Activated CD4-positive, alpha-beta T cell treated with anti-CD3 and anti-CD28 coated beads, Interleukin-2, Interleukin-6, amounts not matched to agents 100 ng/mL and 50 ng/mL, durations not matched to agents 16 hours and 8 hours (primary cell): ENCODE measurements at regions not wholly inside any gene's neighbourhood (a gene's known extent, or its start where the extent isn't known, plus 50 kb on each side); places are given as distances from the start of the nearest gene placed in this dataset.
"Not testable (repeated sequence)": the region's sequence is repeated elsewhere in the genome, so short reads cannot be mapped to it uniquely, and the experiment has no call there.

ENCODE experiments used
- DNase-seq: peaks from one replicate; pipeline ENCODE4 v3.0.0-alpha.2; 2020

GRCh38 chr6:8619408-8619807 lies 184.1 kb upstream of the SLC35B3 start:
- DNase-seq, result not testable (repeated sequence)

- no peak for DNase-seq
These were observed 173.4 kb upstream of the SLC35B3 start for GRCh38 chr6:8608737-8609136.

GRCh38 chr6:8589941-8590729 lies 154.8 kb upstream of the SLC35B3 start:
- no peak for DNase-seq

GRCh38 chr6:8588176-8588575 lies 152.8 kb upstream of the SLC35B3 start:
- DNase-seq, result no peak

- no peak for DNase-seq
These were observed 147.9 kb upstream of the SLC35B3 start for GRCh38 chr6:8583291-8583690.

- DNase-seq, result no peak
These were observed 144.0 kb upstream of the SLC35B3 start for GRCh38 chr6:8579372-8579771.

GRCh38 chr6:8578006-8578405 lies 142.7 kb upstream of the SLC35B3 start:
- no peak for DNase-seq

GRCh38 chr6:8574749-8575468 lies 139.6 kb upstream of the SLC35B3 start:
- no peak for DNase-seq

- DNase-seq, result no peak
These were observed 139.0 kb upstream of the SLC35B3 start for GRCh38 chr6:8574311-8574710.

- no peak for DNase-seq
These were observed 135.0 kb upstream of the SLC35B3 start for GRCh38 chr6:8570256-8570920.

- DNase-seq, result no peak
These were observed 126.8 kb upstream of the SLC35B3 start for GRCh38 chr6:8562125-8562524.

- no peak for DNase-seq
These were observed 123.6 kb upstream of the SLC35B3 start for GRCh38 chr6:8558953-8559352.

- DNase-seq, result no peak
These were observed 121.8 kb upstream of the SLC35B3 start for GRCh38 chr6:8557014-8557748.

- no peak for DNase-seq
These were observed 121.1 kb upstream of the SLC35B3 start for GRCh38 chr6:8556370-8557013.

- DNase-seq, result no peak
These were observed 116.6 kb upstream of the SLC35B3 start for GRCh38 chr6:8551993-8552392.

GRCh38 chr6:8551386-8551785 lies 116.0 kb upstream of the SLC35B3 start:
- no peak for DNase-seq

GRCh38 chr6:8549074-8549790 lies 113.9 kb upstream of the SLC35B3 start:
- no peak for DNase-seq

GRCh38 chr6:8546496-8546895 lies 111.2 kb upstream of the SLC35B3 start:
- no peak for DNase-seq

- DNase-seq, result no peak
These were observed 110.0 kb upstream of the SLC35B3 start for GRCh38 chr6:8545336-8545735.

- DNase-seq, result no peak
These were observed 108.4 kb upstream of the SLC35B3 start for GRCh38 chr6:8543714-8544113.

- no peak for DNase-seq
These were observed 104.1 kb upstream of the SLC35B3 start for GRCh38 chr6:8539453-8539852.

- no peak for DNase-seq
These were observed 100.8 kb upstream of the SLC35B3 start for GRCh38 chr6:8536122-8536521.
